ENCODE measurements at regions not wholly inside any gene's neighbourhood (a gene's known extent, or its start where the extent isn't known, plus 50 kb on each side); places are given as distances from the start of the nearest gene placed in this dataset.

DNA sequence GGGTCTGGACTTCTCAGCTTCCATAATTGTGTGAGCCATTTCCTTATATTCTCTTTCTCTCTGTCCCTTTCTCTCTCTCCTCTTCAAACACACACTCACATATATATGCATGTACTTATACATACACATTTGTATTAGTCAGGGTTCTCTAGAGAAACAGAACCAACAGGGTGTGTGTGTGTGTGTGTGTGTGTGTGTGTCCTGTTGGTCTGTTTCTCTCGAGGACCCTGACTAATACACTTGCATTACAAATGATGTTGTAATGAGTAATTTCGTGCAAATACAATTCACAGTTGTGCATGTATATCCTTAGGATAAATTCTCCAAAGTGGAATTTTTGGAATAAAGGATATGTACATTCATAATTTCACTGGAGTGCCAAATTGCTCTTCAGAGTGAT, 115.3 kb downstream of the NPIPB5 start:
- no peak overlapping the region for H4K91ac ChIP-seq (ENCODE audit: insufficient read length, low read depth, low read length)
- H2AK5ac ChIP-seq (ENCODE audit: insufficient read length, low read length), result no peak overlapping the region
- no peak overlapping the region for H2AFZ ChIP-seq (ENCODE audit: low read length)
- no peak overlapping the region for H3K4me3 Mint-ChIP-seq
- no peaks in the 10 kb centered on the region for H3K9me3 ChIP-seq (ENCODE audit: control insufficient read depth, low read depth, low read length)
- H3K23me2 ChIP-seq (ENCODE audit: insufficient read length, low read depth, low read length, poor library complexity, severe bottlenecking), result no peaks in the 10 kb centered on the region
- no peak overlapping the region for H3T11ph ChIP-seq (ENCODE audit: low read length)
- no peaks in the 10 kb centered on the region for H3K79me1 ChIP-seq (ENCODE audit: insufficient read depth, low read depth, low read length, poor library complexity, severe bottlenecking)
- H4K5ac ChIP-seq (ENCODE audit: insufficient read length, low read depth, low read length), result no peak overlapping the region
- 0 out of 7 replicates have a peak, but pooled peaks cover 0 to 4% (median 0%) of the 10 kb centered on the region in 3 experiments for H3K36me3 Mint-ChIP-seq (ENCODE audit: insufficient read depth in 1 of 3, low read depth in 3 of 3)
- WGBS (ENCODE audit: extremely low coverage, insufficient read length, low lambda C conversion rate), result no CpG with 5 or more reads among the region's 2 CpGs
- no peak overlapping the region for H4K8ac ChIP-seq (replicated peaks; ENCODE audit: insufficient read length, low read depth, low read length)
- no peaks in the 10 kb centered on the region for H3K9me3 Mint-ChIP-seq
- H3K27ac ChIP-seq (ENCODE audit: insufficient read length, low read depth, low read length), result no peak overlapping the region
- H4K20me1 ChIP-seq (ENCODE audit: control insufficient read depth, insufficient read depth, insufficient read length), result no peaks in the 10 kb centered on the region
- H2BK15ac ChIP-seq (ENCODE audit: low read depth, low read length), result no peak overlapping the region
- H3K4ac ChIP-seq (ENCODE audit: low read depth, low read length), result no peak overlapping the region
- peaks cover 6% of the 10 kb centered on the region for H3K4me1 ChIP-seq (ENCODE audit: insufficient read depth, low read length)
- no peak overlapping the region for H3K56ac ChIP-seq (ENCODE audit: insufficient read length, low read depth, low read length)
- no peak overlapping the region for H2BK20ac ChIP-seq (ENCODE audit: low read depth, low read length, poor library complexity, severe bottlenecking)
- no peak overlapping the region for H3K18ac ChIP-seq (ENCODE audit: insufficient read length, low read depth, low read length)
- no peak overlapping the region for H3K9ac ChIP-seq (ENCODE audit: extremely low read depth, insufficient read length, low read length)
- DNase-seq, result no peak
- no peak overlapping the region for H3K27ac Mint-ChIP-seq
- H3K79me2 ChIP-seq (ENCODE audit: insufficient read depth, low read length), result no peaks in the 10 kb centered on the region
- H2BK12ac ChIP-seq (ENCODE audit: insufficient read length, low read depth, low read length), result no peak overlapping the region
- TF ChIP-seq, protein P1, sequence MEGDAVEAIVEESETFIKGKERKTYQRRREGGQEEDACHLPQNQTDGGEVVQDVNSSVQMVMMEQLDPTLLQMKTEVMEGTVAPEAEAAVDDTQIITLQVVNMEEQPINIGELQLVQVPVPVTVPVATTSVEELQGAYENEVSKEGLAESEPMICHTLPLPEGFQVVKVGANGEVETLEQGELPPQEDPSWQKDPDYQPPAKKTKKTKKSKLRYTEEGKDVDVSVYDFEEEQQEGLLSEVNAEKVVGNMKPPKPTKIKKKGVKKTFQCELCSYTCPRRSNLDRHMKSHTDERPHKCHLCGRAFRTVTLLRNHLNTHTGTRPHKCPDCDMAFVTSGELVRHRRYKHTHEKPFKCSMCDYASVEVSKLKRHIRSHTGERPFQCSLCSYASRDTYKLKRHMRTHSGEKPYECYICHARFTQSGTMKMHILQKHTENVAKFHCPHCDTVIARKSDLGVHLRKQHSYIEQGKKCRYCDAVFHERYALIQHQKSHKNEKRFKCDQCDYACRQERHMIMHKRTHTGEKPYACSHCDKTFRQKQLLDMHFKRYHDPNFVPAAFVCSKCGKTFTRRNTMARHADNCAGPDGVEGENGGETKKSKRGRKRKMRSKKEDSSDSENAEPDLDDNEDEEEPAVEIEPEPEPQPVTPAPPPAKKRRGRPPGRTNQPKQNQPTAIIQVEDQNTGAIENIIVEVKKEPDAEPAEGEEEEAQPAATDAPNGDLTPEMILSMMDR (conservative IDR thresholded peaks at IDR 0.05), result no peak
- H3K14ac ChIP-seq (ENCODE audit: insufficient read depth, low read length), result no peak overlapping the region
- no peak overlapping the region for H2BK120ac ChIP-seq (ENCODE audit: low read depth, low read length, poor library complexity, severe bottlenecking)
- no peak overlapping the region for H3K23ac ChIP-seq (ENCODE audit: insufficient read length, low read depth, low read length)
- no peaks in the 10 kb centered on the region for H3K27me3 ChIP-seq (ENCODE audit: insufficient read depth, low read length)
- no peak overlapping the region for H2BK5ac ChIP-seq (ENCODE audit: insufficient read length, low read length)
- H3K4me2 ChIP-seq (ENCODE audit: insufficient read depth, insufficient read length, low read length), result no peak overlapping the region
- H3K27me3 Mint-ChIP-seq (ENCODE audit: low read depth), result no peaks in the 10 kb centered on the region
- peaks cover 10 to 15% of the 10 kb centered on the region in 2 experiments for H3K4me1 Mint-ChIP-seq
